ENCODE measurements at regions not wholly inside any gene's neighbourhood (a gene's known extent, or its start where the extent isn't known, plus 50 kb on each side); places are given as distances from the start of the nearest gene placed in this dataset.

- no peaks in the 10 kb centered on the region for H3K27me3 ChIP-seq (ENCODE audit: control insufficient read depth in 1 of 2, insufficient read depth in 2 of 2, low read length in 2 of 2)
- no peak overlapping the region for H3K27ac ChIP-seq (ENCODE audit: low read depth, low read length)
- H3K9ac ChIP-seq (ENCODE audit: low read length): no peak overlapping the region
- no peaks in the 10 kb centered on the region for H3K4me1 ChIP-seq (ENCODE audit: insufficient read depth, low read length)
- no peaks in the 10 kb centered on the region for H3K9me3 ChIP-seq (ENCODE audit: low read length)
- H3K4me3 ChIP-seq (ENCODE audit: low read depth in 1 of 2, low read length in 2 of 2): no peak overlapping the region
- H3K36me3 ChIP-seq (ENCODE audit: insufficient read depth, low read length): no peaks in the 10 kb centered on the region
Measured at GRCh38 chr13:80870186-80870585, 529.3 kb upstream of the SPRY2 start.

DNA sequence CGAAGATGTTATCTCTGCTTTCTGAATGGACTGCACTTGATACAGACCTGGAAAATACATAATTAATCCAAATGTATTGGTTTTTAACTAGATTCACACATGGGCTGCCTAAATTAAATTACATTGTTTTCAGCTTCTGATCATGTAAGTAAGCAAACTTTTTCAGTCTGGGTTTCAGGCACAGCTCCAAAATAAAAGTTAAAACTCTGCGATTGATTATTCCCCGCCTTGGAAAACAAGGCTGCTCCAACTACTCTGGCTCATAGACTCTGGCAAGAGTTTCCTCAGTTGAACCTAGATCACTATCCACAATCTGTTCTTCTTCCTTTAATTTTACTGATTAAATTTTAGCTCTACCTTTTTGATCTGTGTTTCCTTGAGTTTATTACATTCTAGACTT lies 526.0 kb upstream of the SPRY2 start:
- Histone ChIP-seq H3K9me3 (ENCODE audit: low read length) (no peaks in the 10 kb centered on the region), H3K4me1 (ENCODE audit: insufficient read depth, low read length) (no peaks in the 10 kb centered on the region), H3K27me3 (ENCODE audit: control insufficient read depth in 1 of 2, insufficient read depth in 2 of 2, low read length in 2 of 2) (no peaks in the 10 kb centered on the region), H3K27ac (ENCODE audit: low read depth, low read length) (no peak overlapping the region), H3K36me3 (ENCODE audit: insufficient read depth, low read length) (no peaks in the 10 kb centered on the region), H3K9ac (ENCODE audit: low read length) (no peak overlapping the region), H3K4me3 (ENCODE audit: low read depth in 1 of 2, low read length in 2 of 2) (no peak overlapping the region)

GRCh38 chr13:80865329-80865728 lies 524.4 kb upstream of the SPRY2 start:
- H3K9ac ChIP-seq (ENCODE audit: low read length): no peak overlapping the region
- H3K36me3 ChIP-seq (ENCODE audit: insufficient read depth, low read length): no peaks in the 10 kb centered on the region
- H3K9me3 ChIP-seq (ENCODE audit: low read length): no peaks in the 10 kb centered on the region
- no peak overlapping the region for H3K27ac ChIP-seq (ENCODE audit: low read depth, low read length)
- no peaks in the 10 kb centered on the region for H3K4me1 ChIP-seq (ENCODE audit: insufficient read depth, low read length)
- no peak overlapping the region for H3K4me3 ChIP-seq (ENCODE audit: low read depth in 1 of 2, low read length in 2 of 2)
- H3K27me3 ChIP-seq (ENCODE audit: control insufficient read depth in 1 of 2, insufficient read depth in 2 of 2, low read length in 2 of 2): no peaks in the 10 kb centered on the region

DNA sequence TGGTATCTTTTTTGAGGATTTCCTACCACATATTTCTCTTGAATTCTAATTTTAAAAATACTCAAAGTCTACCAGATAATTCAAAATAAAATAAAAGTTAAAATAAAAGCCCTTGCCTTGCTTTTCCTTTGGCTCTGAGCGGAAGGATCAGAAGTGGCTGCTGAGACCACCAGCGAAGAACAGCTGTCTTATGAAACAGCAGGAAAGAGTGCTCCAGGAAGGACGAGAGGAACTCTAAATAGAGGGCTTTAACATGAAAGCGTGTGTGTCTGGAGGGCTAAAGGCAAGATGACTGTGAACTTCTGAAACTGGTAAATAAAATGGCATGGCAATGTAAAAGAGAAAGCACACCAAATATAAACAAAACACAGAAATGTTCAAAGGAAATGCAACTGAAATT lies 521.5 kb upstream of the SPRY2 start:
- H3K27ac ChIP-seq (ENCODE audit: low read depth, low read length): no peak overlapping the region
- H3K4me3 ChIP-seq (ENCODE audit: low read depth in 1 of 2, low read length in 2 of 2): no peak overlapping the region
- no peaks in the 10 kb centered on the region for H3K4me1 ChIP-seq (ENCODE audit: insufficient read depth, low read length)
- no peaks in the 10 kb centered on the region for H3K9me3 ChIP-seq (ENCODE audit: low read length)
- H3K36me3 ChIP-seq (ENCODE audit: insufficient read depth, low read length): no peaks in the 10 kb centered on the region
- no peaks in the 10 kb centered on the region for H3K27me3 ChIP-seq (ENCODE audit: control insufficient read depth in 1 of 2, insufficient read depth in 2 of 2, low read length in 2 of 2)
- no peak overlapping the region for H3K9ac ChIP-seq (ENCODE audit: low read length)

DNA sequence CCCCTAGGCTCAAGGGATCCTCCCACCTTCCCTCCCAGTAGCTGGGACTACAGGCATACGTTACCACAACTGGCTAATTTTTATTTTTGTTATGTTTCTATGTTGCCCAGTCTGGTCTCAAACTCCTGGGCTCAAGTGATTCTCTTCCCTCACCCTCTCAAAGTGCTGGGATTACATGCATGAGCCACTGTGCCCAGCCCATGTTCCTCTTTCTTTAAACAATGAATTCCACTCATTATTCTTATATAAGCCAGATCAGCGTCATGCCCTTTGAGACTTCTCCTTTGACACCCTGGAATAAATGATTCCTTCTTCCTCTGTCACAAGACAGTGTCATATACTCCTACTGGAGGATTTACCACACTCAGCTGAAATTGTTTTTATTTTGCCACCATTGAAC lies 519.9 kb upstream of the SPRY2 start:
- no peak overlapping the region for H3K4me3 ChIP-seq (ENCODE audit: low read depth in 1 of 2, low read length in 2 of 2)
- H3K27me3 ChIP-seq (ENCODE audit: control insufficient read depth in 1 of 2, insufficient read depth in 2 of 2, low read length in 2 of 2): no peaks in the 10 kb centered on the region
- no peaks in the 10 kb centered on the region for H3K36me3 ChIP-seq (ENCODE audit: insufficient read depth, low read length)
- no peak overlapping the region for H3K9ac ChIP-seq (ENCODE audit: low read length)
- no peak overlapping the region for H3K27ac ChIP-seq (ENCODE audit: low read depth, low read length)
- H3K4me1 ChIP-seq (ENCODE audit: insufficient read depth, low read length): no peaks in the 10 kb centered on the region
- H3K9me3 ChIP-seq (ENCODE audit: low read length): no peaks in the 10 kb centered on the region

DNA sequence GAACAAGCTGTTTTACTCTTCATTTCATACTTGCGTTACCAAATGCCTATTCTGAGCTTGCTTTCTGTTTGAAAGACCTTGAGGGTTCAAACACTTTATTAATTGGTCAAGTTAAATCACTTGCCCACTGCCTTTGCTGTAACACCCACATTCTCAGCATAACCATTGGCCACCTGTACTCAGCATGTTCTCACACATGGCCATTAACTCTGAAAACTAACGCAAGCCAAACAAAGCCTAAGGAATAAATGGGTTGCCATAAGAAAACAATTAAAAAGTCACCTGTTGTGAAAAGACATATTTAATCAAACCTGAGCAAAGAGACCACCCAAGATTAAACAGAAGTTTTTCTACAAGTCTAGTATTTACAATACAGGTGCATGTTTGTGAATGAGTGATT lies 517.2 kb upstream of the SPRY2 start:
- no peak overlapping the region for H3K27ac ChIP-seq (ENCODE audit: low read depth, low read length)
- no peak overlapping the region for H3K9ac ChIP-seq (ENCODE audit: low read length)
- no peaks in the 10 kb centered on the region for H3K4me1 ChIP-seq (ENCODE audit: insufficient read depth, low read length)
- no peaks in the 10 kb centered on the region for H3K9me3 ChIP-seq (ENCODE audit: low read length)
- H3K36me3 ChIP-seq (ENCODE audit: insufficient read depth, low read length): no peaks in the 10 kb centered on the region
- H3K27me3 ChIP-seq (ENCODE audit: control insufficient read depth in 1 of 2, insufficient read depth in 2 of 2, low read length in 2 of 2): no peaks in the 10 kb centered on the region
- no peak overlapping the region for H3K4me3 ChIP-seq (ENCODE audit: low read depth in 1 of 2, low read length in 2 of 2)

GRCh38 chr13:80857321-80857720 lies 516.4 kb upstream of the SPRY2 start:
- H3K27ac ChIP-seq (ENCODE audit: low read depth, low read length): no peak overlapping the region
- H3K4me3 ChIP-seq (ENCODE audit: low read depth in 1 of 2, low read length in 2 of 2): no peak overlapping the region
- no peaks in the 10 kb centered on the region for H3K36me3 ChIP-seq (ENCODE audit: insufficient read depth, low read length)
- no peaks in the 10 kb centered on the region for H3K9me3 ChIP-seq (ENCODE audit: low read length)
- no peaks in the 10 kb centered on the region for H3K27me3 ChIP-seq (ENCODE audit: control insufficient read depth in 1 of 2, insufficient read depth in 2 of 2, low read length in 2 of 2)
- no peak overlapping the region for H3K9ac ChIP-seq (ENCODE audit: low read length)
- H3K4me1 ChIP-seq (ENCODE audit: insufficient read depth, low read length): no peaks in the 10 kb centered on the region

DNA sequence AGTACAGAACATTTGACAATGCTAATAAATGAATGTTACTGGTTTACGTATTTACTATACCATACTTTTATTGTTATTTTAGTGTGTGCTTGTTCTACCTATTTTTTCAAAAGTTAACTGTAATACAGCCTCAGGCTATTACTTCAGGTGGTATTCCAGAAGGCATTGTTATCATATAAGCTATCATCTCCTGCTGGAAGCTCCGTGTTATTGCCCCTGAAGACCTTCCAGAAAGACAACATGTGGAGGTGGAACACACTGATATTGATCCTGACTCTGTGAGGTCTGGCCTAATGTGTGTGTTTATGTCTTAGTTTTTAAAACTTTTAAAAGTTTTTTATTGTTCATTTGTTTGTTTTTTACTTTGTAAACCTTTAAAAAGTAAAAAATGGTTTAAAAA lies 509.8 kb upstream of the SPRY2 start:
- Histone ChIP-seq H3K36me3 (ENCODE audit: insufficient read depth, low read length) (no peaks in the 10 kb centered on the region), H3K4me1 (ENCODE audit: insufficient read depth, low read length) (no peaks in the 10 kb centered on the region), H3K9ac (ENCODE audit: low read length) (no peak overlapping the region), H3K4me3 (ENCODE audit: low read depth in 1 of 2, low read length in 2 of 2) (no peak overlapping the region), H3K27ac (ENCODE audit: low read depth, low read length) (no peak overlapping the region), H3K9me3 (ENCODE audit: low read length) (no peaks in the 10 kb centered on the region), H3K27me3 (ENCODE audit: control insufficient read depth in 1 of 2, insufficient read depth in 2 of 2, low read length in 2 of 2) (no peaks in the 10 kb centered on the region)

- H3K27me3 ChIP-seq (ENCODE audit: control insufficient read depth in 1 of 2, insufficient read depth in 2 of 2, low read length in 2 of 2): no peaks in the 10 kb centered on the region
- H3K4me3 ChIP-seq (ENCODE audit: low read depth in 1 of 2, low read length in 2 of 2): no peak overlapping the region
- no peaks in the 10 kb centered on the region for H3K36me3 ChIP-seq (ENCODE audit: insufficient read depth, low read length)
- no peak overlapping the region for H3K27ac ChIP-seq (ENCODE audit: low read depth, low read length)
- no peaks in the 10 kb centered on the region for H3K9me3 ChIP-seq (ENCODE audit: low read length)
- no peak overlapping the region for H3K9ac ChIP-seq (ENCODE audit: low read length)
- no peaks in the 10 kb centered on the region for H3K4me1 ChIP-seq (ENCODE audit: insufficient read depth, low read length)
Measured at GRCh38 chr13:80844164-80844563, 503.2 kb upstream of the SPRY2 start.

DNA sequence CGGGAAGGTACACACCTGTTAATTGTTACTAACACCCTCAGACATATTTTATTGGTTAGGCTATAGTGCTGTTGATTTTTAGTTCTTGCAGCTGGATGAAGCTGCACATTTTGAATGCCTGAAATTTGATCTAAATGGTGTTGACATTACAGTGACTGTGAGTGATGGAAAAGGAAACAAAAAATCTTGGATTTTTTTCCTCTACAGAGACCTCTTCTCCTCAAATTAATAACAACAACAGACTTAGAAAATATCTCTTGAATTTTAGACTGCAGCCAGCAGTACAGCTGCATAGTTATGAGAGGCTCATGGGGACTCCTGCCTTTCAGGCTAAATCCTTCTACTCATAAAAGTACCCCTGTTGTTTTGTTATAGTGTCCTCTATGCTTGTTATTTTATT lies 500.5 kb upstream of the SPRY2 start:
- no peak overlapping the region for H3K27ac ChIP-seq (ENCODE audit: low read depth, low read length)
- H3K4me1 ChIP-seq (ENCODE audit: insufficient read depth, low read length): no peaks in the 10 kb centered on the region
- no peak overlapping the region for H3K4me3 ChIP-seq (ENCODE audit: low read depth in 1 of 2, low read length in 2 of 2)
- no peaks in the 10 kb centered on the region for H3K27me3 ChIP-seq (ENCODE audit: control insufficient read depth in 1 of 2, insufficient read depth in 2 of 2, low read length in 2 of 2)
- no peaks in the 10 kb centered on the region for H3K9me3 ChIP-seq (ENCODE audit: low read length)
- no peak overlapping the region for H3K9ac ChIP-seq (ENCODE audit: low read length)
- no peaks in the 10 kb centered on the region for H3K36me3 ChIP-seq (ENCODE audit: insufficient read depth, low read length)

GRCh38 chr13:80840316-80840976 lies 499.5 kb upstream of the SPRY2 start:
- Histone ChIP-seq H3K9ac (ENCODE audit: low read length) (no peak overlapping the region), H3K4me1 (ENCODE audit: insufficient read depth, low read length) (no peaks in the 10 kb centered on the region), H3K4me3 (ENCODE audit: low read depth in 1 of 2, low read length in 2 of 2) (no peak overlapping the region), H3K36me3 (ENCODE audit: insufficient read depth, low read length) (no peaks in the 10 kb centered on the region), H3K27me3 (ENCODE audit: control insufficient read depth in 1 of 2, insufficient read depth in 2 of 2, low read length in 2 of 2) (no peaks in the 10 kb centered on the region), H3K9me3 (ENCODE audit: low read length) (no peaks in the 10 kb centered on the region), H3K27ac (ENCODE audit: low read depth, low read length) (no peak overlapping the region)

- no peak overlapping the region for H3K9ac ChIP-seq (ENCODE audit: low read length)
- no peaks in the 10 kb centered on the region for H3K9me3 ChIP-seq (ENCODE audit: low read length)
- H3K36me3 ChIP-seq (ENCODE audit: insufficient read depth, low read length): no peaks in the 10 kb centered on the region
- no peaks in the 10 kb centered on the region for H3K27me3 ChIP-seq (ENCODE audit: control insufficient read depth in 1 of 2, insufficient read depth in 2 of 2, low read length in 2 of 2)
- H3K4me3 ChIP-seq (ENCODE audit: low read depth in 1 of 2, low read length in 2 of 2): no peak overlapping the region
- H3K27ac ChIP-seq (ENCODE audit: low read depth, low read length): no peak overlapping the region
- H3K4me1 ChIP-seq (ENCODE audit: insufficient read depth, low read length): no peaks in the 10 kb centered on the region
Measured at GRCh38 chr13:80835902-80836301, 495.0 kb upstream of the SPRY2 start.

All from muscle layer of colon (tissue), 2 donors.